ENCODE measurements at regions not wholly inside any gene's neighbourhood (a gene's known extent, or its start where the extent isn't known, plus 50 kb on each side); places are given as distances from the start of the nearest gene placed in this dataset.
"Not testable (repeated sequence)": the region's sequence is repeated elsewhere in the genome, so short reads cannot be mapped to it uniquely, and the experiment has no call there.

DNA sequence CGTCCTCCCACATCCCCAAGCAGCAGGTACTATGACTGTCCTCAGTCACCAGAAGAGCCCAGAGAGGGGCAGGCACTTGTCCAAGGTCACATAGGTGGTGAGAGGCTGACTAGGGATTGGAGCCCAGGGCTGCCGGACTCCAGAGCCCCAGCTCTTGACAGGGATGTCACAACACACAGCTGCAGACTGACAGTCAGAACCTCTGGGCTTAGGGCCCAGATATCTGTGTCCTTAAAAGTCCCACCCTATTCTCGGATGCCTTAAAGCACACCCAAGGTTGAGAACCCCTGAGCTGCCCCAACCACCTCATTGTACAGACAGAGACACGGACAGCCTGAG, 622.9 kb downstream of the MATN1 start:
- Histone ChIP-seq H3K4me3 (ENCODE audit: low read length) (no peak overlapping the region), H4K20me1 (ENCODE audit: insufficient read depth) (no peaks in the 10 kb centered on the region), H3K9me3 (ENCODE audit: low read length) (no peaks in the 10 kb centered on the region), H3K27ac (ENCODE audit: low read length) (no peak overlapping the region), H3K9ac (ENCODE audit: low read length) (no peak overlapping the region), H3F3A (ENCODE audit: insufficient read depth, low read length, poor library complexity, severe bottlenecking) (no peaks in the 10 kb centered on the region), H3K79me2 (replicated peaks; ENCODE audit: insufficient read depth, low read length) (no peaks in the 10 kb centered on the region), H2AFZ (ENCODE audit: low read depth, low read length) (no peak overlapping the region), H3K27me3 (ENCODE audit: insufficient read depth, low read depth, low read length) (no peaks in the 10 kb centered on the region), H3K9me2 (ENCODE audit: insufficient read depth, low read length) (no peaks in the 10 kb centered on the region), H3K36me3 (ENCODE audit: insufficient read depth, low read length) (no peaks in the 10 kb centered on the region), H3K4me2 (ENCODE audit: low read length) (no peak overlapping the region)
- no peak for TF ChIP-seq EZH2 (IDR thresholded peaks at IDR 0.05; ENCODE audit: borderline replicate concordance, insufficient read depth, low read length, poor library complexity, severe bottlenecking)
- TF ChIP-seq EP300 (conservative IDR thresholded peaks at IDR 0.05; ENCODE audit: poor library complexity, severe bottlenecking), result no peak
- no peak for TF ChIP-seq RAD21 (conservative IDR thresholded peaks at IDR 0.05)
- no peak for TF ChIP-seq MXI1 (conservative IDR thresholded peaks at IDR 0.05; ENCODE audit: poor library complexity, severe bottlenecking)
- no peak for TF ChIP-seq TAF1 (IDR thresholded peaks at IDR 0.05; ENCODE audit: low read depth)
- TF ChIP-seq, protein P1, sequence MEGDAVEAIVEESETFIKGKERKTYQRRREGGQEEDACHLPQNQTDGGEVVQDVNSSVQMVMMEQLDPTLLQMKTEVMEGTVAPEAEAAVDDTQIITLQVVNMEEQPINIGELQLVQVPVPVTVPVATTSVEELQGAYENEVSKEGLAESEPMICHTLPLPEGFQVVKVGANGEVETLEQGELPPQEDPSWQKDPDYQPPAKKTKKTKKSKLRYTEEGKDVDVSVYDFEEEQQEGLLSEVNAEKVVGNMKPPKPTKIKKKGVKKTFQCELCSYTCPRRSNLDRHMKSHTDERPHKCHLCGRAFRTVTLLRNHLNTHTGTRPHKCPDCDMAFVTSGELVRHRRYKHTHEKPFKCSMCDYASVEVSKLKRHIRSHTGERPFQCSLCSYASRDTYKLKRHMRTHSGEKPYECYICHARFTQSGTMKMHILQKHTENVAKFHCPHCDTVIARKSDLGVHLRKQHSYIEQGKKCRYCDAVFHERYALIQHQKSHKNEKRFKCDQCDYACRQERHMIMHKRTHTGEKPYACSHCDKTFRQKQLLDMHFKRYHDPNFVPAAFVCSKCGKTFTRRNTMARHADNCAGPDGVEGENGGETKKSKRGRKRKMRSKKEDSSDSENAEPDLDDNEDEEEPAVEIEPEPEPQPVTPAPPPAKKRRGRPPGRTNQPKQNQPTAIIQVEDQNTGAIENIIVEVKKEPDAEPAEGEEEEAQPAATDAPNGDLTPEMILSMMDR (IDR thresholded peaks at IDR 0.05; ENCODE audit: poor library complexity, severe bottlenecking), result no peak
- TF ChIP-seq, protein P2, sequence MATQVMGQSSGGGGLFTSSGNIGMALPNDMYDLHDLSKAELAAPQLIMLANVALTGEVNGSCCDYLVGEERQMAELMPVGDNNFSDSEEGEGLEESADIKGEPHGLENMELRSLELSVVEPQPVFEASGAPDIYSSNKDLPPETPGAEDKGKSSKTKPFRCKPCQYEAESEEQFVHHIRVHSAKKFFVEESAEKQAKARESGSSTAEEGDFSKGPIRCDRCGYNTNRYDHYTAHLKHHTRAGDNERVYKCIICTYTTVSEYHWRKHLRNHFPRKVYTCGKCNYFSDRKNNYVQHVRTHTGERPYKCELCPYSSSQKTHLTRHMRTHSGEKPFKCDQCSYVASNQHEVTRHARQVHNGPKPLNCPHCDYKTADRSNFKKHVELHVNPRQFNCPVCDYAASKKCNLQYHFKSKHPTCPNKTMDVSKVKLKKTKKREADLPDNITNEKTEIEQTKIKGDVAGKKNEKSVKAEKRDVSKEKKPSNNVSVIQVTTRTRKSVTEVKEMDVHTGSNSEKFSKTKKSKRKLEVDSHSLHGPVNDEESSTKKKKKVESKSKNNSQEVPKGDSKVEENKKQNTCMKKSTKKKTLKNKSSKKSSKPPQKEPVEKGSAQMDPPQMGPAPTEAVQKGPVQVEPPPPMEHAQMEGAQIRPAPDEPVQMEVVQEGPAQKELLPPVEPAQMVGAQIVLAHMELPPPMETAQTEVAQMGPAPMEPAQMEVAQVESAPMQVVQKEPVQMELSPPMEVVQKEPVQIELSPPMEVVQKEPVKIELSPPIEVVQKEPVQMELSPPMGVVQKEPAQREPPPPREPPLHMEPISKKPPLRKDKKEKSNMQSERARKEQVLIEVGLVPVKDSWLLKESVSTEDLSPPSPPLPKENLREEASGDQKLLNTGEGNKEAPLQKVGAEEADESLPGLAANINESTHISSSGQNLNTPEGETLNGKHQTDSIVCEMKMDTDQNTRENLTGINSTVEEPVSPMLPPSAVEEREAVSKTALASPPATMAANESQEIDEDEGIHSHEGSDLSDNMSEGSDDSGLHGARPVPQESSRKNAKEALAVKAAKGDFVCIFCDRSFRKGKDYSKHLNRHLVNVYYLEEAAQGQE (IDR thresholded peaks at IDR 0.05; ENCODE audit: borderline replicate concordance), result no peak
- TF ChIP-seq SMC3 (conservative IDR thresholded peaks at IDR 0.05; ENCODE audit: poor library complexity), result no peak
- no peak for TF ChIP-seq POLR2AphosphoS5 (IDR thresholded peaks at IDR 0.05)

DNA sequence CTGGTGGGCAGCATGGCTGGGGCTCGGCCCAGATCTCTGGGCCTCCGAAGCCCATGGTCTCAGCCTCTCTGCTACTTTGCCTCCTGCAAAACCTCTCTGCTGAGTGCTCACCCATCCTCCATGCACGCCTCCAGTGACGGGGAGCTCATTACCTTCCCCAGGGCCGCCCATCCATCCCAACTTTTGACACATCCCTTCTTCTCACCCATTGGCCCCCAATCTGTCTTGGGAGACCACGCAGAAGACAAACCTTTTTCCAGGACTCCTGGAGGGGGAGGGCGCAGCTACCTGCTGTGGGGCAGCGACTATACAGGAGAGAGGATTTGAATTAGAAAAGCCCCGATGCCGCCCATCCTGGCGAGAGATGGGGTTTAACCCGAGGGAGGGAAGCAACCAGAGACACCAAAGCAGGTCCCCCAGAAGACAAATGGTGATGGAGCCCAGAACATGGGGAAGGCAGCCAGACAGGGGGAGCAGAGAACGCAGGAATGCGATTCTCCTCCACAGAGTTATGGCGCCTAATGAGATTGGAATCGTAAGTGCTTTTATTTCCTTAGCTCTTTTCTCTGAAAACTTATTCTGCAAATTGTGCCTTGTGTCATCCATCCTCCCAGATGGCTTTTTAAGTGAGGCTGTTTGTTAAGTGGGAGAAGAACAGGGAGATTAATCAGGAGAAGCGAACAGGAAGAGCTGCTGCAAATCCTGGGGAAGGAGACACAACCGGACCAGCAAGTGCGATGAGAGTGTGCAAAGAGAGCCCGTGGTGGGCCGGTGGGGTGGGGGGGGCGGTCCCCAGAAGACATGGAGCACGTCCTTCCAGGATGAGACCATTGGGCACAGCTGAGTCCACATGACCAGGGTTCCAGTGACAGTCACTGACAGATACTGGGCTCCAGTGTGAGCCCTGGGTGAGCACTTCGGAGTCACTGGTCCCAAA, 623.5 kb downstream of the MATN1 start:
- Histone ChIP-seq H3K4me2 (ENCODE audit: low read length) (no peak overlapping the region), H2AFZ (ENCODE audit: low read depth, low read length) (no peak overlapping the region), H3K36me3 (ENCODE audit: insufficient read depth, low read length) (no peaks in the 10 kb centered on the region), H3K27ac (ENCODE audit: low read length) (no peak overlapping the region), H3K9me3 (ENCODE audit: low read length) (no peaks in the 10 kb centered on the region), H3F3A (ENCODE audit: insufficient read depth, low read length, poor library complexity, severe bottlenecking) (no peaks in the 10 kb centered on the region), H3K9me2 (ENCODE audit: insufficient read depth, low read length) (no peaks in the 10 kb centered on the region), H3K79me2 (replicated peaks; ENCODE audit: insufficient read depth, low read length) (no peaks in the 10 kb centered on the region), H4K20me1 (ENCODE audit: insufficient read depth) (no peaks in the 10 kb centered on the region), H3K27me3 (ENCODE audit: insufficient read depth, low read depth, low read length) (no peaks in the 10 kb centered on the region), H3K9ac (ENCODE audit: low read length) (no peak overlapping the region), H3K4me3 (ENCODE audit: low read length) (no peak overlapping the region)
- TF ChIP-seq MXI1 (conservative IDR thresholded peaks at IDR 0.05; ENCODE audit: poor library complexity, severe bottlenecking), result no peak
- no peak for TF ChIP-seq TAF1 (IDR thresholded peaks at IDR 0.05; ENCODE audit: low read depth)
- TF ChIP-seq, protein P2 (IDR thresholded peaks at IDR 0.05; ENCODE audit: borderline replicate concordance), result no peak
- TF ChIP-seq EZH2 (IDR thresholded peaks at IDR 0.05; ENCODE audit: borderline replicate concordance, insufficient read depth, low read length, poor library complexity, severe bottlenecking), result no peak
- no peak for TF ChIP-seq POLR2AphosphoS5 (IDR thresholded peaks at IDR 0.05)
- TF ChIP-seq SMC3 (conservative IDR thresholded peaks at IDR 0.05; ENCODE audit: poor library complexity), result no peak
- TF ChIP-seq, protein P1 (IDR thresholded peaks at IDR 0.05; ENCODE audit: poor library complexity, severe bottlenecking), result no peak
- TF ChIP-seq RAD21 (conservative IDR thresholded peaks at IDR 0.05), result no peak
- no peak for TF ChIP-seq EP300 (conservative IDR thresholded peaks at IDR 0.05; ENCODE audit: poor library complexity, severe bottlenecking)

DNA sequence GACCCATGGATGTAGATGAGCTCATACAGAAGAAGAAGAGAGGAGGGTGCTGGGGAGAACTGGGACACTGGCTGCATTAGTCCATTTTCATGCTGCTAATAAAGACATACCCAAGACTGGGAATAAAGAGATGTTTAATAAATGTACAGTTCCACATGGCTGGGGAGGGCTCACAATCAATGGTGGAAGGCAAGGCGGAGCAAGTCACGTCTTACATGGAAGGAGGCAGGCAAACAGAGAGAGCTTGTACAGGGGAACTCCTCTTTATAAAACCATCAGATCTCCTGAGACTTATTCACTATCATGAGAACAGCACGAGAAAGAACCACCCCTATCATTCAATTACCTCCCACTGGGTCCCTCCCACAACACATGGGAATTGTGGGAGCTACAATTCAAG, 625.5 kb downstream of the MATN1 start:
- not testable (repeated sequence) for H3K4me3 ChIP-seq (ENCODE audit: low read length); H3K79me2 ChIP-seq (replicated peaks; ENCODE audit: insufficient read depth, low read length); H4K20me1 ChIP-seq (ENCODE audit: insufficient read depth); H3K36me3 ChIP-seq (ENCODE audit: insufficient read depth, low read length); H3K27ac ChIP-seq (ENCODE audit: low read length); H3K4me2 ChIP-seq (ENCODE audit: low read length); H3K9me2 ChIP-seq (ENCODE audit: insufficient read depth, low read length); H3K9me3 ChIP-seq (ENCODE audit: low read length); H3K9ac ChIP-seq (ENCODE audit: low read length); H3K27me3 ChIP-seq (ENCODE audit: insufficient read depth, low read depth, low read length); H3F3A ChIP-seq (ENCODE audit: insufficient read depth, low read length, poor library complexity, severe bottlenecking); H2AFZ ChIP-seq (ENCODE audit: low read depth, low read length)

All from neural cell (in vitro differentiated cells).